22Rv1 (cell line): ENCODE measurements at regions not wholly inside any gene's neighbourhood (a gene's known extent, or its start where the extent isn't known, plus 50 kb on each side); places are given as distances from the start of the nearest gene placed in this dataset.

Experiments
- CTCF ChIP-seq: fragments of 450-650 bp; IDR thresholded peaks from 2 replicates; pipeline ENCODE4 v1.5.1; 2017; ENCODE audit warnings: mild to moderate bottlenecking
- ZFX ChIP-seq: fragments of 450-650 bp; IDR thresholded peaks from 2 replicates; pipeline ENCODE4 v1.6.1; 2017; ENCODE audit warnings: antibody characterized with exemption, borderline replicate concordance

- TF ChIP-seq CTCF (no peak), ZFX (no peak)
Observed at GRCh38 chr7:46537191-46537905, 616.3 kb upstream of the IGFBP3 start.
